Large intestine (tissue), 3 donors: ENCODE measurements at regions not wholly inside any gene's neighbourhood (a gene's known extent, or its start where the extent isn't known, plus 50 kb on each side); places are given as distances from the start of the nearest gene placed in this dataset.

ENCODE experiments used
- DNase-seq, 2 donors: peaks; one replicate each; pipeline versions ENCODE4 v3.0.0 to v3.0.0-alpha.2; 2013
- H3K27ac ChIP-seq: one replicate; pipeline ENCODE4 v1.5.1; 2013; ENCODE audit warnings: low read length
- H3K27me3 ChIP-seq: 2 replicates; pipeline ENCODE4 v1.6.1; 2013; ENCODE audit warnings: low read length; ENCODE audit not compliant: control insufficient read depth, insufficient read depth
- H3K36me3 ChIP-seq: 2 replicates; pipeline ENCODE4 v1.6.1; 2013; ENCODE audit warnings: low read length; ENCODE audit not compliant: control insufficient read depth, insufficient read depth
- H3K4me1 ChIP-seq: one replicate; pipeline ENCODE4 v1.6.1; 2013; ENCODE audit warnings: low read length; ENCODE audit not compliant: control insufficient read depth, insufficient read depth
- H3K4me3 ChIP-seq: one replicate; pipeline ENCODE4 v1.5.1; 2013; ENCODE audit warnings: low read length
- H3K9me3 ChIP-seq: one replicate; pipeline ENCODE4 v1.6.1; 2013; ENCODE audit warnings: mild to moderate bottlenecking, low read depth, low read length, moderate library complexity; ENCODE audit not compliant: control insufficient read depth
- WGBS: methylation state at CpG from one replicate; pipeline ENCODE4 v1.1.5; 2013; ENCODE audit warnings: low lambda C conversion rate; ENCODE audit not compliant: insufficient coverage; 5-methylcytosine and 5-hydroxymethylcytosine counted together

DNA sequence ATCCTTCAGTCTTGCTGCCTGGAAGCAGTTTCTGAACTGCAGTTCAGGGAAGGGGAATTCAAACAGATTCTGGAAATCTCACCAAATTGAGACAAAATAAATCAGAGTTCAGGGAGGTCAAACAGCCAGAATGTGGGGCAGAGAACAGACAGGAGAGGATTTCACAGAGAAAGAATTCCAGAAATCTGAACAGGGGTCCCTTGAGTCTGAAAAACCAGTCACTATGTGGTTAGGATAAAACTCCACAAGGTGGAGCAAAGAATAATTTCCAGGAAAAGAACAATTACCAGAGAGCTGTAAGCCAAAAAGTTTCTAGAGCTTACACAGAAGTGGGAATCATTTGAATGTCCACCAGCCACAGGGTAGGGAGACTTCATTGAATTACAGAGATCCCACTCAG is 84.7 kb downstream of the URB2 start:
- Histone ChIP-seq H3K27ac (no peak overlapping the region), H3K4me3 (no peak overlapping the region), H3K4me1 (no peaks in the 10 kb centered on the region), H3K27me3 (no peaks in the 10 kb centered on the region), H3K36me3 (no peaks in the 10 kb centered on the region), H3K9me3 (no peaks in the 10 kb centered on the region)
- no peak for DNase-seq

DNA sequence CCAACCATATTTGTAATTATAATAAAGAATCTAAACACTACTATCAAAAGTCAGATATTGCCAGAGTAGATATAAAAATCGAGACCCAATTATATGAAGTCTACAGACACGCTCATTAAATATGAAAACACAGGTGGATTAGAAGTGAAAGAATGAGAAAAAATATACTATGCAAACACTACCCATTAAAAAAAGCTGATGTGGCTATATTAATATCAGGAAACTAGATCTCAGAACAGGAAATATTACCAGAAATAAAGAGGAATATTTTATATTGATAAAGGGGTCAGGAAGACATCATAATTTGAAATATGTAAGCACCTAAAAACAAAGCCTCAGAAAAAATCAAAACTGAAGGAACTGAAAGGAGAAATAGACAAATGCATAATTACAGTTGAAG is 88.3 kb downstream of the URB2 start:
- Histone ChIP-seq H3K27me3 (no peaks in the 10 kb centered on the region), H3K9me3 (no peaks in the 10 kb centered on the region), H3K36me3 (no peaks in the 10 kb centered on the region), H3K4me3 (no peak overlapping the region), H3K4me1 (no peaks in the 10 kb centered on the region), H3K27ac (no peak overlapping the region)
- no peak for DNase-seq
- 100% methylated on average over 1 of the region's 2 CpGs for WGBS

DNA sequence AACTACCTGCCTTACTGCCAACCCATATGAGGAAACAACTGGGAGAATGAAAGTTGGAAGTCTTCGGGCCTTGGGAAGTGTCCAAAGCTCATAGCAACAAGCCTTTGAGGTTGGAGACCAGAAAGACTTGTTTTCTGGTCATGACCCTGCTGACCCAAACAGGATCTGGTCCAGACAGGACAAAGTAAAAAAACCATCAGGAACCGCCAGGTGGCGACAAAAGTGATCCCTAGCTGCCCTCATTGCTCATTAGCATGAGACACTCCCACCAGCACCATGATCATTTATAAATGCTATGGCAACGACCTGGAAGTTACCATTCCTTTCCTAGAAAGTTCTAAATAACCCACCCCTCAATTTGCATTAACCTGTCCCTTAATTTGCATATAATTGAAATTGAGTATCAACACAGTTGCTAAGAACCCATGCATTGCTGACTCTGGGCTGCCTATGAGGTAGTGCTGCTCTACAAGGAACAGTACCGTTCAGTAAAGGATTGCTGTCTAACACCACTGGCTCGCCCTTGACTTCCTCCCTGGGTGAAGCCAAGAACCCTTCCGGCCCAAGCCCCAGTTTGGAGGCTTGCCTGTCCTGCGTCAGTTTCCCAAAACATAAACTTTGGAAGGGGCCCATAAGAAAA is 89.0 kb downstream of the URB2 start:
- Histone ChIP-seq H3K9me3 (no peaks in the 10 kb centered on the region), H3K4me1 (no peaks in the 10 kb centered on the region), H3K27me3 (no peaks in the 10 kb centered on the region), H3K36me3 (no peaks in the 10 kb centered on the region), H3K27ac (no peak overlapping the region), H3K4me3 (no peak overlapping the region)
- no CpG with 5 or more reads among the region's 8 CpGs for WGBS
- DNase-seq = no peak

DNA sequence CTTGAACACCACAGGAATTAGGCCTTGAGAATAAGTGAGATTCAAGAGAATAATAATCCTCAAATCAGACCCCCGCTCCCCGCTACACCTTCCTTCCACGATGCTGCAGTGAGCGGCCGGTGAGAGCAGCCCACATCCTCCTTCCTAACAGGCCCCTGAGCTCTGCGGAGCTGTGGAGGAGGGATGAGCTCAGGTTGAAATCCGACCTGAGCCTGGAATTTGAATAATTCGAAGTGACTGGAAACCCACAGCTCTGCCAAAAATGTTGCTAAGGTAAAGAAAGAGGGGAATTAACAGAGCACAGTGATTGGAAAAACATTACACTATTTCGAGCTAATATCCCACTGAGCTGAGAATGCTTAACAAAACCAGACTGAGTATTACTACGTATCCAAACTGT is 90.0 kb downstream of the URB2 start:
- H3K27ac ChIP-seq = no peak overlapping the region
- no peaks in the 10 kb centered on the region for H3K27me3 ChIP-seq
- H3K9me3 ChIP-seq = no peaks in the 10 kb centered on the region
- H3K4me3 ChIP-seq = no peak overlapping the region
- H3K4me1 ChIP-seq = no peaks in the 10 kb centered on the region
- H3K36me3 ChIP-seq = no peaks in the 10 kb centered on the region
- no CpG with 5 or more reads among the region's 10 CpGs for WGBS
- DNase-seq = no peak

DNA sequence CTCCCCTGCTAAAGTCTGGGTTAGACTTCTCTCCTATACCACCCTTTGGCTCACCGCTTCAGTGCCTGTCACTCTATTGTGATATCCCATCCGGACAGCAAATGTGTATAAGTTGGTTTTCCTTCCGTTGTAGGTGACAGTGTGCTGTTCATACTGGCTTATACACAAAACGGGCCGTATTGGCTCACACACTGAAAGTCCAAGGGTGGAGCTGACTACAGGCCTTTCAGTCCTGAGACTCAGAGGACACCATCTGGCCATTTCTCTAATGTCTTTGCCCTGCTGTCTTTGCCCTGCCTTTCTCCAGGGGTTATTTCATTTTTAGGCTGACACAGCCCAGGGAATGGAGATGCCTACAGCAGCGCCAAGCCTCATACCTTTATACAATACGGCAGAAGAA is 90.7 kb downstream of the URB2 start:
- Histone ChIP-seq H3K27me3 (no peaks in the 10 kb centered on the region), H3K27ac (no peak overlapping the region), H3K9me3 (no peaks in the 10 kb centered on the region), H3K36me3 (no peaks in the 10 kb centered on the region), H3K4me3 (no peak overlapping the region), H3K4me1 (no peaks in the 10 kb centered on the region)
- DNase-seq = no peak
- no CpG with 5 or more reads among the region's 7 CpGs for WGBS

GRCh38 chr1:229717786-229718576 is 91.9 kb downstream of the URB2 start:
- H3K4me1 ChIP-seq = no peaks in the 10 kb centered on the region
- peak in 1 of 2 donors; percentile 37 for DNase-seq
- H3K36me3 ChIP-seq = no peaks in the 10 kb centered on the region
- no CpG with 5 or more reads among the region's 7 CpGs for WGBS
- no peak overlapping the region for H3K27ac ChIP-seq
- H3K4me3 ChIP-seq = no peak overlapping the region
- H3K27me3 ChIP-seq = no peaks in the 10 kb centered on the region
- H3K9me3 ChIP-seq = no peaks in the 10 kb centered on the region

GRCh38 chr1:229726061-229726460 is 100.0 kb downstream of the URB2 start:
- Histone ChIP-seq H3K9me3 (no peaks in the 10 kb centered on the region), H3K27me3 (no peaks in the 10 kb centered on the region), H3K4me3 (no peak overlapping the region), H3K4me1 (no peaks in the 10 kb centered on the region), H3K27ac (no peak overlapping the region), H3K36me3 (no peaks in the 10 kb centered on the region)
- no peak for DNase-seq
- WGBS = 70% methylated on average over 2 of the region's 3 CpGs

DNA sequence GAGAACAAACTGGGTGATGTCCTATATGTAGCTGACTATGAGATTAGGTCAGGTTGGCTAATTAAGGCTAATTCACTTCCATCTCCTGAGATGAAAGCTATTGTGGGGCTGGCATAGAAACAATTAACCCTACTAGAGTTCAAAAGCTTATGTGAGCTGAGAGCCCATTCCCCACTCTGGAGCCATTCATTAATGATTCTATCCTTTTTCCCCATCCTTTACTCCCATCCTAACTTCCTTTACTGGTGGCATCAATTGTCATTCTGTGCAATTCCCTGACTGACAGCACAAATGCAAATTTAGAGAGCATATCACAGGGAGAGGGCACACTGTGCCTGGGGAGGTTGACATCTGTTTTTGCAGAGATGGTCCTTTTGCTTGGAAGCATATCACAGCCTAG is 103.9 kb downstream of the URB2 start:
- H3K9me3 ChIP-seq = no peaks in the 10 kb centered on the region
- H3K4me3 ChIP-seq = no peak overlapping the region
- no peaks in the 10 kb centered on the region for H3K27me3 ChIP-seq
- no peaks in the 10 kb centered on the region for H3K36me3 ChIP-seq
- no peaks in the 10 kb centered on the region for H3K4me1 ChIP-seq
- DNase-seq = no peak
- H3K27ac ChIP-seq = no peak overlapping the region

DNA sequence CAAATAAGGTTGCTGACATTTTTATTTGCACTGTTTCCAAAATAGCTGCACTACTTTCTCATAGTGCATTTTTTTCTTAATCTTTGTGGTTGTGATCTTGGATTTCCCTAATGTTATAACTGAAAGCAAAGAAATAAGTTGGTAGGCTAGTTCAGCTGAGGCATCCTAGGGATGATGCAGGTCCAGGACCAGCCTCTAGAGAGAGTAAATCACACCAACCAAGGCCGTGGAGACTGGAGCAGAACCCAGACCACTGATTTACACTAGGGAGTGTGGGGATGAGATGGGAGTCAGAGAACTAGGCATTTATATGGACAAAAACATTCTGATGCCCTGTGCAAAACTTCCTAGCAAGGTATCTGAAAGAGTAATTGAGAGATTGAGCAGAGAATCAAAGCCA is 104.5 kb downstream of the URB2 start:
- DNase-seq = no peak
- no peaks in the 10 kb centered on the region for H3K27me3 ChIP-seq
- no peaks in the 10 kb centered on the region for H3K36me3 ChIP-seq
- no peak overlapping the region for H3K27ac ChIP-seq
- no CpG with 5 or more reads among the region's 1 CpG for WGBS
- no peaks in the 10 kb centered on the region for H3K9me3 ChIP-seq
- H3K4me1 ChIP-seq = no peaks in the 10 kb centered on the region
- H3K4me3 ChIP-seq = no peak overlapping the region

- Histone ChIP-seq H3K4me1 (no peaks in the 10 kb centered on the region), H3K27ac (no peak overlapping the region), H3K27me3 (no peaks in the 10 kb centered on the region), H3K9me3 (no peaks in the 10 kb centered on the region), H3K4me3 (no peak overlapping the region), H3K36me3 (no peaks in the 10 kb centered on the region)
- WGBS = 80% methylated on average over 1 of the region's 3 CpGs
- DNase-seq = no peak
Measured at GRCh38 chr1:229732061-229732460, 106.0 kb downstream of the URB2 start.

GRCh38 chr1:229736376-229736775 is 110.3 kb downstream of the URB2 start:
- no peak overlapping the region for H3K4me3 ChIP-seq
- H3K27ac ChIP-seq = no peak overlapping the region
- no peaks in the 10 kb centered on the region for H3K36me3 ChIP-seq
- H3K27me3 ChIP-seq = no peaks in the 10 kb centered on the region
- H3K4me1 ChIP-seq = no peaks in the 10 kb centered on the region
- H3K9me3 ChIP-seq = no peaks in the 10 kb centered on the region
- no peak for DNase-seq
